HepG2 (cell line): ENCODE measurements at regions not wholly inside any gene's neighbourhood (a gene's known extent, or its start where the extent isn't known, plus 50 kb on each side); places are given as distances from the start of the nearest gene placed in this dataset.

Experiments
- ATAC-seq: fragments of 200-7000 bp; cut with Tn5 transposase; 3 replicates; pipeline ENCODE4 v1.9.1; 2020; ENCODE audit warnings: mild to moderate bottlenecking, moderate library complexity
- BruUV-seq: library from RNA; stranded (reverse); fragments of 400-500 nt; replicated peaks from 2 replicates; lab custom pipeline; 2021; lab: Mats Ljungman, UMichigan
- CTCF ChIA-PET: fragments of 300-600 bp; formaldehyde crosslinking; extraction: SDS; loops from one replicate; lab custom pipeline; 2021; ENCODE audit warnings: low total read pairs, inconsistent platforms, low intra/inter-chr PET ratio; lab: Yijun Ruan, JAX
- POLR2A ChIA-PET: fragments of 350-600 bp; sonication (Branson Sonifier 250); formaldehyde crosslinking; loops from one replicate; lab custom pipeline; 2020; ENCODE audit warnings: antibody characterized with exemption, inconsistent platforms; lab: Yijun Ruan, JAX
- DNase-seq: peaks from one replicate; pipeline ENCODE4 v3.0.0-alpha.2; 2015; ENCODE audit warnings: low spot score
- FAIRE-seq: peaks from 3 replicates; lab custom pipeline; 2011; peaks lifted over from hg19 to GRCh38; lab: Jason Lieb, UNC
- H2AFZ ChIP-seq: one replicate; pipeline ENCODE4 v1.6.1; 2011; ENCODE audit warnings: low read length, inconsistent platforms
- H3K27ac ChIP-seq: fragments of 300-600 bp; 3 replicates; pipeline ENCODE4 v1.8.0; 2011; ENCODE audit warnings: mixed run types, mild to moderate bottlenecking, mixed read lengths, low read length, inconsistent platforms; ENCODE audit not compliant: insufficient read depth; ENCODE audit errors: extremely low read length
- H3K27me3 ChIP-seq, 2 experiments: fragments of 200-600 bp in 1 of 2; 2 replicates in 1 of 2; 3 replicates in 1 of 2; pipeline versions ENCODE4 v1.6.0 to v1.8.0; 2011; ENCODE audit warnings: low read length in 2 of 2, mild to moderate bottlenecking in 2 of 2, moderate library complexity in 2 of 2, inconsistent platforms in 1 of 2; ENCODE audit not compliant: insufficient read depth in 2 of 2, control insufficient read depth in 1 of 2
- H3K36me3 ChIP-seq, 2 experiments: fragments of 200-600 bp in 1 of 2; replicated peaks in 1 of 2; 2 replicates in 1 of 2; 3 replicates in 1 of 2; pipeline versions ENCODE4 v1.5.1 to v1.8.0; 2011; ENCODE audit warnings: low read length in 2 of 2, inconsistent platforms in 1 of 2; ENCODE audit not compliant: insufficient read depth in 2 of 2, control insufficient read depth in 1 of 2
- H3K4me1 ChIP-seq: 2 replicates; pipeline ENCODE4 v1.5.1; 2012; ENCODE audit warnings: low read length, inconsistent platforms; ENCODE audit not compliant: insufficient read depth
- H3K4me2 ChIP-seq: 2 replicates; pipeline ENCODE4 v1.6.0; 2011; ENCODE audit warnings: low read depth, low read length, inconsistent platforms
- H3K4me3 ChIP-seq, 3 experiments: fragments of 200-600 bp in 1 of 3; sonication (generic), shearing (Covaris generic) in 1 of 3; replicated peaks in 1 of 3; 2 replicates each; pipeline ENCODE4 v1.5.1; 2011 to 2016; ENCODE audit warnings: low read length in 3 of 3, inconsistent platforms in 2 of 3, low read depth in 2 of 3, mild to moderate bottlenecking in 2 of 3, control low read depth in 1 of 3, mixed read lengths in 1 of 3; ENCODE audit not compliant: insufficient read depth in 1 of 3
- H3K79me2 ChIP-seq: one replicate; pipeline ENCODE4 v1.6.1; 2011; ENCODE audit warnings: low read length, inconsistent platforms; ENCODE audit not compliant: insufficient read depth
- H3K9ac ChIP-seq: 2 replicates; pipeline ENCODE4 v1.6.0; 2011; ENCODE audit warnings: mild to moderate bottlenecking, low read depth, low read length, inconsistent platforms; ENCODE audit not compliant: insufficient read depth
- H3K9me3 ChIP-seq: 2 replicates; pipeline ENCODE4 v1.5.1; 2012; ENCODE audit warnings: mild to moderate bottlenecking, low read length
- H4K20me1 ChIP-seq: 2 replicates; pipeline ENCODE4 v1.6.0; 2011; ENCODE audit warnings: inconsistent platforms, mild to moderate bottlenecking, low read length, moderate library complexity; ENCODE audit not compliant: insufficient read depth
- CHD2 ChIP-seq: IDR thresholded peaks from 2 replicates; pipeline ENCODE4 v1.6.1; 2011; ENCODE audit warnings: low read depth, low read length, improper control_type of control experiment
- MAFK ChIP-seq, 2 experiments: IDR thresholded peaks in 1 of 2; conservative IDR thresholded peaks in 1 of 2; 2 replicates each; pipeline ENCODE4 v1.6.1; 2011; ENCODE audit warnings: improper control_type of control experiment in 2 of 2, low read length in 2 of 2
- RBFOX2 ChIP-seq: fragments of 200-400 bp; formaldehyde crosslinking; IDR thresholded peaks from 2 replicates; pipeline ENCODE4 v1.6.1; 2017; ENCODE audit warnings: low read depth, mild to moderate bottlenecking, low read length
- SMC3 ChIP-seq: IDR thresholded peaks from 2 replicates; pipeline ENCODE4 v1.6.1; 2011; ENCODE audit warnings: low read length, improper control_type of control experiment
- STAG1 ChIP-seq: sonication (generic); formaldehyde crosslinking; IDR thresholded peaks from 2 replicates; pipeline ENCODE4 v1.4.0; 2020; ENCODE audit warnings: missing genetic modification reagents
- ZBTB1 ChIP-seq: sonication (generic); formaldehyde crosslinking; IDR thresholded peaks from 2 replicates; pipeline ENCODE4 v1.4.0; 2020; ENCODE audit warnings: missing genetic modification reagents, borderline replicate concordance
- ZBTB20 ChIP-seq: sonication (generic); formaldehyde crosslinking; IDR thresholded peaks from 2 replicates; pipeline ENCODE4 v1.8.1; 2023; ENCODE audit warnings: missing genetic modification reagents, low read depth, mild to moderate bottlenecking, borderline replicate concordance
- ZFP37 ChIP-seq: sonication (generic); formaldehyde crosslinking; IDR thresholded peaks from 2 replicates; pipeline ENCODE4 v1.4.0; 2020; ENCODE audit warnings: missing genetic modification reagents, borderline replicate concordance
- ZNF143 ChIP-seq: sonication (generic); formaldehyde crosslinking; IDR thresholded peaks from 2 replicates; pipeline ENCODE4 v1.4.0; 2020; ENCODE audit warnings: missing genetic modification reagents
- ZNF607 ChIP-seq: sonication (generic); formaldehyde crosslinking; IDR thresholded peaks from 2 replicates; pipeline ENCODE4 v1.5.1; 2020; ENCODE audit warnings: missing genetic modification reagents, mild to moderate bottlenecking, borderline replicate concordance
- ZNF749 ChIP-seq: sonication (generic); formaldehyde crosslinking; IDR thresholded peaks from 2 replicates; pipeline ENCODE4 v1.8.0; 2022; ENCODE audit warnings: mild to moderate bottlenecking, missing genetic modification reagents, moderate library complexity, borderline replicate concordance
- ZNF777 ChIP-seq: sonication (generic); formaldehyde crosslinking; IDR thresholded peaks from 2 replicates; pipeline ENCODE4 v1.4.0; 2020; ENCODE audit warnings: missing genetic modification reagents
- ZNF878 ChIP-seq: sonication (generic); formaldehyde crosslinking; IDR thresholded peaks from 2 replicates; pipeline ENCODE4 v1.8.1; 2023; ENCODE audit warnings: mild to moderate bottlenecking, missing genetic modification reagents, moderate library complexity
- WGBS: methylation state at CpG from one replicate; pipeline ENCODE4 v1.1.6; 2017; ENCODE audit warnings: low lambda C conversion rate; 5-methylcytosine and 5-hydroxymethylcytosine counted together
- in situ Hi-C: cut with HindIII; loops from 2 replicates; pipeline ENCODE4 v1.10.0; 2017; ENCODE audit warnings: low pct_unique_long_range_greater_than_20kb; ENCODE audit not compliant: extremely low pct_ligation_motif_present
- intact Hi-C: fragments of 100-400 bp; cut with micrococcal nuclease; formaldehyde crosslinking; loops from one replicate; pipeline ENCODE4 v1.10.0; 2022; ENCODE audit not compliant: unreplicated experiment
- TF ChIP-seq, protein P1 (sequence below): sonication (generic); formaldehyde crosslinking; IDR thresholded peaks from 2 replicates; pipeline ENCODE4 v1.8.0; 2022; ENCODE audit warnings: mild to moderate bottlenecking, missing genetic modification reagents; ENCODE audit not compliant: insufficient replicate concordance
- TF ChIP-seq, protein P2 (sequence below): sonication (generic); formaldehyde crosslinking; IDR thresholded peaks from 2 replicates; pipeline ENCODE4 v1.9.0; 2022; ENCODE audit warnings: missing genetic modification reagents, mild to moderate bottlenecking, borderline replicate concordance
- TF ChIP-seq, protein P3 (sequence below): sonication (generic); formaldehyde crosslinking; IDR thresholded peaks from 2 replicates; pipeline ENCODE4 v1.4.0; 2020; ENCODE audit warnings: missing genetic modification reagents
- TF ChIP-seq, protein P4 (sequence below): sonication (generic); formaldehyde crosslinking; IDR thresholded peaks from 2 replicates; pipeline ENCODE4 v1.5.0; 2020; ENCODE audit warnings: mild to moderate bottlenecking, missing genetic modification reagents, moderate library complexity

DNA sequence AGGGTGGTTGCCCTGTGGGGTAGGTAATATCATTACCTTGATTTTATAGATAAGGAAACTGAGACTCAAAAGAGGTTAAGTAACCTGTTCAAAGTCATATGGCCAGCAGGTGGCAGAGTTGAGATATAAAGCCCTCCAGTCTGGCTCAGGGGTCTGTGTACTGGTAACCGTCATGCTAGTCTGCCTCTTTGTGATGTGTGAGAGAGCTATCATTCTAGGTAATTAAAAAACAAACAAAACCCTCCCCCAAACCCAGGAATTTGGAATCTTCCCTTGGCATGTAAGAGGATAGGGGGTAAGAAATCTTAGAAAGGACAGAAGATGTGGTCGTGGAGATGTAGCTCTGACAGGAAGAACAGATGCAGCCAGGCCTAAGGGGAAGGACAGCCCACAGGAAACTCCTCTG is 206.0 kb downstream of the CDC5L start:
- Histone ChIP-seq H3K4me1 (no peaks in the 10 kb centered on the region), H3K36me3 (no peaks in the 10 kb centered on the region), H4K20me1 (no peaks in the 10 kb centered on the region), H3K4me3 (no peak overlapping the region), H3K9me3 (no peaks in the 10 kb centered on the region), H2AFZ (no peak overlapping the region), H3K27ac (no peak overlapping the region), H3K27me3 (peaks cover 0 to 2% of the 10 kb centered on the region in 2 experiments; a peak in 2 of 5 replicates), H3K4me2 (no peak overlapping the region), H3K79me2 (no peaks in the 10 kb centered on the region), H3K9ac (no peak overlapping the region)
- DNase-seq (peak; percentile 68), FAIRE-seq (peak; percentile 93), ATAC-seq (peak; percentile 84)
- POLR2A ChIA-PET, result no interaction called here
- no TSS peak for BruUV-seq
- 23% methylated on average over 2 of the region's 2 CpGs for WGBS
- CTCF ChIA-PET, result interaction anchor here (1.1 to 1.9 kb wide), 3 partner anchors 51 to 1329 kb away, joined by 3 to 8 read pairs (median 3); no protein-coding TSS in a partner anchor
- intact Hi-C loops, result loop anchor here (1.0 to 5.0 kb wide), 3 partner anchors 116 to 1329 kb away; no protein-coding TSS in a partner anchor
- TF ChIP-seq ZBTB20 (no peak), SMC3 (peak; percentile 72), ZFP37 (CRISPR knock-in tag) (no peak), MAFK (conservative IDR thresholded peaks at IDR 0.05 in 1 of 2, IDR thresholded peaks at IDR 0.05 in 1 of 2; ENCODE audit: low read length in 2 of 2) (no peak), RBFOX2 (no peak), ZNF607 (CRISPR knock-in tag) (no peak), STAG1 (CRISPR knock-in tag) (peak; percentile 63), ZNF749 (CRISPR knock-in tag) (no peak), ZNF878 (CRISPR knock-in tag) (no peak), ZBTB1 (CRISPR knock-in tag) (no peak), ZNF777 (CRISPR knock-in tag) (no peak), CHD2 (no peak), ZNF143 (CRISPR knock-in tag) (no peak)
- TF ChIP-seq, protein P1, sequence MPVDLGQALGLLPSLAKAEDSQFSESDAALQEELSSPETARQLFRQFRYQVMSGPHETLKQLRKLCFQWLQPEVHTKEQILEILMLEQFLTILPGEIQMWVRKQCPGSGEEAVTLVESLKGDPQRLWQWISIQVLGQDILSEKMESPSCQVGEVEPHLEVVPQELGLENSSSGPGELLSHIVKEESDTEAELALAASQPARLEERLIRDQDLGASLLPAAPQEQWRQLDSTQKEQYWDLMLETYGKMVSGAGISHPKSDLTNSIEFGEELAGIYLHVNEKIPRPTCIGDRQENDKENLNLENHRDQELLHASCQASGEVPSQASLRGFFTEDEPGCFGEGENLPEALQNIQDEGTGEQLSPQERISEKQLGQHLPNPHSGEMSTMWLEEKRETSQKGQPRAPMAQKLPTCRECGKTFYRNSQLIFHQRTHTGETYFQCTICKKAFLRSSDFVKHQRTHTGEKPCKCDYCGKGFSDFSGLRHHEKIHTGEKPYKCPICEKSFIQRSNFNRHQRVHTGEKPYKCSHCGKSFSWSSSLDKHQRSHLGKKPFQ, result no peak
- TF ChIP-seq, protein P2, sequence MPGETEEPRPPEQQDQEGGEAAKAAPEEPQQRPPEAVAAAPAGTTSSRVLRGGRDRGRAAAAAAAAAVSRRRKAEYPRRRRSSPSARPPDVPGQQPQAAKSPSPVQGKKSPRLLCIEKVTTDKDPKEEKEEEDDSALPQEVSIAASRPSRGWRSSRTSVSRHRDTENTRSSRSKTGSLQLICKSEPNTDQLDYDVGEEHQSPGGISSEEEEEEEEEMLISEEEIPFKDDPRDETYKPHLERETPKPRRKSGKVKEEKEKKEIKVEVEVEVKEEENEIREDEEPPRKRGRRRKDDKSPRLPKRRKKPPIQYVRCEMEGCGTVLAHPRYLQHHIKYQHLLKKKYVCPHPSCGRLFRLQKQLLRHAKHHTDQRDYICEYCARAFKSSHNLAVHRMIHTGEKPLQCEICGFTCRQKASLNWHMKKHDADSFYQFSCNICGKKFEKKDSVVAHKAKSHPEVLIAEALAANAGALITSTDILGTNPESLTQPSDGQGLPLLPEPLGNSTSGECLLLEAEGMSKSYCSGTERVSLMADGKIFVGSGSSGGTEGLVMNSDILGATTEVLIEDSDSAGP (CRISPR knock-in tag), result no peak
- TF ChIP-seq, protein P3, sequence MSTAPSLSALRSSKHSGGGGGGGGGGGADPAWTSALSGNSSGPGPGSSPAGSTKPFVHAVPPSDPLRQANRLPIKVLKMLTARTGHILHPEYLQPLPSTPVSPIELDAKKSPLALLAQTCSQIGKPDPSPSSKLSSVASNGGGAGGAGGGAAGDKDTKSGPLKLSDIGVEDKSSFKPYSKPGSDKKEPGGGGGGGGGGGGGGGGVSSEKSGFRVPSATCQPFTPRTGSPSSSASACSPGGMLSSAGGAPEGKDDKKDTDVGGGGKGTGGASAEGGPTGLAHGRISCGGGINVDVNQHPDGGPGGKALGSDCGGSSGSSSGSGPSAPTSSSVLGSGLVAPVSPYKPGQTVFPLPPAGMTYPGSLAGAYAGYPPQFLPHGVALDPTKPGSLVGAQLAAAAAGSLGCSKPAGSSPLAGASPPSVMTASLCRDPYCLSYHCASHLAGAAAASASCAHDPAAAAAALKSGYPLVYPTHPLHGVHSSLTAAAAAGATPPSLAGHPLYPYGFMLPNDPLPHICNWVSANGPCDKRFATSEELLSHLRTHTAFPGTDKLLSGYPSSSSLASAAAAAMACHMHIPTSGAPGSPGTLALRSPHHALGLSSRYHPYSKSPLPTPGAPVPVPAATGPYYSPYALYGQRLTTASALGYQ (CRISPR knock-in tag), result no peak
- TF ChIP-seq, protein P4, sequence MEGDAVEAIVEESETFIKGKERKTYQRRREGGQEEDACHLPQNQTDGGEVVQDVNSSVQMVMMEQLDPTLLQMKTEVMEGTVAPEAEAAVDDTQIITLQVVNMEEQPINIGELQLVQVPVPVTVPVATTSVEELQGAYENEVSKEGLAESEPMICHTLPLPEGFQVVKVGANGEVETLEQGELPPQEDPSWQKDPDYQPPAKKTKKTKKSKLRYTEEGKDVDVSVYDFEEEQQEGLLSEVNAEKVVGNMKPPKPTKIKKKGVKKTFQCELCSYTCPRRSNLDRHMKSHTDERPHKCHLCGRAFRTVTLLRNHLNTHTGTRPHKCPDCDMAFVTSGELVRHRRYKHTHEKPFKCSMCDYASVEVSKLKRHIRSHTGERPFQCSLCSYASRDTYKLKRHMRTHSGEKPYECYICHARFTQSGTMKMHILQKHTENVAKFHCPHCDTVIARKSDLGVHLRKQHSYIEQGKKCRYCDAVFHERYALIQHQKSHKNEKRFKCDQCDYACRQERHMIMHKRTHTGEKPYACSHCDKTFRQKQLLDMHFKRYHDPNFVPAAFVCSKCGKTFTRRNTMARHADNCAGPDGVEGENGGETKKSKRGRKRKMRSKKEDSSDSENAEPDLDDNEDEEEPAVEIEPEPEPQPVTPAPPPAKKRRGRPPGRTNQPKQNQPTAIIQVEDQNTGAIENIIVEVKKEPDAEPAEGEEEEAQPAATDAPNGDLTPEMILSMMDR (CRISPR knock-in tag), result peak; percentile 66
- in situ Hi-C loops, result no loop called here
